LNCaP clone FGC (cell line): ENCODE measurements at regions not wholly inside any gene's neighbourhood (a gene's known extent, or its start where the extent isn't known, plus 50 kb on each side); places are given as distances from the start of the nearest gene placed in this dataset.

Source experiments
- DNase-seq: peaks from one replicate; pipeline ENCODE4 v3.0.0-alpha.2; 2011; ENCODE audit warnings: low read depth
- H3K4me3 ChIP-seq: 2 replicates; pipeline ENCODE4 v1.5.1; 2011; ENCODE audit warnings: mild to moderate bottlenecking, low read depth, low read length, control low read depth
- CTCF ChIP-seq: IDR thresholded peaks from 2 replicates; pipeline ENCODE4 v1.5.1; 2012; ENCODE audit warnings: mild to moderate bottlenecking; ENCODE audit not compliant: control insufficient read depth, insufficient read depth; ENCODE audit errors: extremely low read depth

GRCh38 chr11:115687934-115688333, 183.7 kb upstream of the CADM1 start:
- H3K4me3 ChIP-seq: no peak overlapping the region
- DNase-seq: peak; percentile 2
- no peak for TF ChIP-seq CTCF

GRCh38 chr11:115684699-115685098, 180.5 kb upstream of the CADM1 start:
- no peak for TF ChIP-seq CTCF
- no peak for DNase-seq

GRCh38 chr11:115684135-115684534, 179.9 kb upstream of the CADM1 start:
- no peak for TF ChIP-seq CTCF
- no peak for DNase-seq
- H3K4me3 ChIP-seq: no peak overlapping the region

More at GRCh38 chr11:115684699-115685098, 180.5 kb upstream of the CADM1 start:
- H3K4me3 ChIP-seq: no peak overlapping the region

GRCh38 chr11:115682888-115683287, 178.7 kb upstream of the CADM1 start:
- DNase-seq: no peak
- TF ChIP-seq CTCF: no peak
- H3K4me3 ChIP-seq: no peak overlapping the region

GRCh38 chr11:115682101-115682500, 177.9 kb upstream of the CADM1 start:
- DNase-seq: no peak
- no peak for TF ChIP-seq CTCF
- H3K4me3 ChIP-seq: no peak overlapping the region

- no peak overlapping the region for H3K4me3 ChIP-seq
- no peak for TF ChIP-seq CTCF
- DNase-seq: no peak
These were observed 175.7 kb upstream of the CADM1 start for GRCh38 chr11:115679945-115680344.

- peak; percentile 22 for DNase-seq
- H3K4me3 ChIP-seq: no peak overlapping the region
- TF ChIP-seq CTCF: peak; percentile 79
These were observed 174.7 kb upstream of the CADM1 start for GRCh38 chr11:115678942-115679341.
